ENCODE measurements at regions not wholly inside any gene's neighbourhood (a gene's known extent, or its start where the extent isn't known, plus 50 kb on each side); places are given as distances from the start of the nearest gene placed in this dataset.

- intact Hi-C loops (cut with micrococcal nuclease), result no loop called here
- Histone ChIP-seq H3K4me3 (ENCODE audit: low read length in 2 of 2) (no peak overlapping the region), H3K27ac (ENCODE audit: low read depth, low read length) (no peak overlapping the region), H3K9me3 (ENCODE audit: control insufficient read depth in 1 of 2, low read length in 2 of 2) (no peaks in the 10 kb centered on the region), H3K4me1 (ENCODE audit: insufficient read depth, low read length) (no peaks in the 10 kb centered on the region), H3K36me3 (ENCODE audit: insufficient read depth, low read length) (no peaks in the 10 kb centered on the region), H3K27me3 (ENCODE audit: insufficient read depth, low read length) (no peaks in the 10 kb centered on the region)
- CTCF ChIA-PET (ENCODE audit: partially characterized antibody), result no interaction called here
- Mint-ChIP-seq H3K27ac (no peak overlapping the region), H3K36me3 (no peaks in the 10 kb centered on the region), H3K9me3 (no peaks in the 10 kb centered on the region), H3K4me1 (no peaks in the 10 kb centered on the region), H3K4me3 (no peak overlapping the region), H3K27me3 (peaks cover 1 to 2% of the 10 kb centered on the region in 2 donors)
- DNase-seq, result no peak
- POLR2A ChIA-PET (ENCODE audit: partially characterized antibody), result no interaction called here
Observed at GRCh38 chr9:111258875-111259271, 71.2 kb downstream of the OR2K2 start.

DNA sequence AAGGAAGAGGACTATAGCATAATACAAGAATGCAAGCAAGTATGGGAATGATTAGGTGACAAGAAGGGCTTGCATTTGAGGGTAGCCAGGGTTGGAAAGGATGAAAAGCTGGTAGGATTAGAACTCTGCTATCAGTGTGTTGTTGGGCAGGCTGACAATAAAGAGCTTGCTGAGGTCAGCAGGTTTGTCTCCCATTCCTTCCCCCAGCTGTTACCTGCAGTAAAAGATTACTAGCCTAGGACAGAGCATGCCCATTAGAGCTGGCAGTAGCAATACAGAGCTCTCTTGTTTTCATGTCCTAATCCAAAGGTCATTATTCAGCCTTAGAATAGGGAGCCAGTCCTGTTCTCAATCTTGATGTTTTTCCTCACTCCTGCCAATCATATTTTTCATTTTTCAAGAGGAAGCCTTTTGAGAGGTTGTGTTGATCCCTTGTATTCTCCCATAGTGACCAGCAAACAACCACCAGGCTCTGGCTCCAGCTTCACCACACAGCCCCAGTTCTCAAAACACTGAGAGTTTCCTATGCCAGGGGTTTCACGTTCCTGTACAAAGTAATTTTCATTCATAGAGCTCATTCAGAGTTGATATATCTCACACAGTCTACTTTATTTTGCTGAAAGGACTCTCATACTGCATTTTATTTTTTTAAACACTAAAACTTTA is 71.7 kb downstream of the OR2K2 start:
- Mint-ChIP-seq H3K4me1 (no peaks in the 10 kb centered on the region), H3K36me3 (no peaks in the 10 kb centered on the region), H3K9me3 (no peaks in the 10 kb centered on the region), H3K27me3 (peaks cover 1 to 2% of the 10 kb centered on the region in 2 donors), H3K27ac (no peak overlapping the region), H3K4me3 (no peak overlapping the region)
- no peaks in the 10 kb centered on the region for H3K9me3 ChIP-seq (ENCODE audit: control insufficient read depth in 1 of 2, low read length in 2 of 2)
- intact Hi-C loops (cut with micrococcal nuclease), result no loop called here
- DNase-seq, result no peak
- no peak overlapping the region for H3K27ac ChIP-seq (ENCODE audit: low read depth, low read length)
- POLR2A ChIA-PET (ENCODE audit: partially characterized antibody), result no interaction called here
- H3K4me1 ChIP-seq (ENCODE audit: insufficient read depth, low read length), result no peaks in the 10 kb centered on the region
- CTCF ChIA-PET (ENCODE audit: partially characterized antibody), result no interaction called here
- H3K4me3 ChIP-seq (ENCODE audit: low read length in 2 of 2), result no peak overlapping the region
- H3K27me3 ChIP-seq (ENCODE audit: insufficient read depth, low read length), result no peaks in the 10 kb centered on the region
- H3K36me3 ChIP-seq (ENCODE audit: insufficient read depth, low read length), result no peaks in the 10 kb centered on the region

DNA sequence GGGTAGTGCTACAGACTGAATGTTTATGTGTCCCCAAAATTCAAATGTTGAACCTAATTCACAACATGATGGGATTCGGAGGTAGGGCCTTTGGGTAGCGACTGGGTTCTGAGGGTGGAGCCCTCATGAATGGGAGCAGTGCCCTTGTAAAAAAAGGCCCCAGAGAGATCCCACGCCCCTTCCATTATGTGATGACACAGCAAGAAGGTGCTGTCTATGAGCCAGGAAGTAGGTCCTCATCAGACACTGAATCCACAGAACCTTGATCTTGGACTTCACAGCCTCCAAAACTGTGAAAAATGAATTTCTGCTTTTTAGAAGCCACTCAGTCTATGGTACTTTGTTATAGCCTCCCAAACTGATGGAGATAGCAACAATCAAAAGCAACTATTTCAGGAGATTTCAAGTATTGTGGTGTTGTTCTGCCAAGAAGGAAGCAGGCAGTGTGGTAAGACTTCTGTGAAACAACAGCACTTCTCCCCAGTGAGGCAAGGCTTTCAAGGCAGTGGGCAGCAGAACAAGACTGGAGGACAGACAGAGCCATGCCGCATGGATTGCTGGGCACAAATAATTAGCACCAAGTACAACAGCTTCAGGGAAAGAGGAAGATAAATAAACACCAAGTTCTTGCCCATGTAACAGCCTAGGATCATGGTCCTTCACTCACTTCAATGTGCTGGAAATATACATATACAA is 76.1 kb downstream of the OR2K2 start:
- H3K4me3 Mint-ChIP-seq, result no peak overlapping the region

GRCh38 chr9:111250875-111251842 is 78.9 kb downstream of the OR2K2 start:
- H3K9me3 Mint-ChIP-seq, result peaks cover 0 to 1% (median 0%) of the 10 kb centered on the region in 8 donors
- Histone ChIP-seq H3K27me3 (ENCODE audit: insufficient read depth, low read length) (no peaks in the 10 kb centered on the region), H3K27ac (ENCODE audit: low read depth, low read length) (no peak overlapping the region), H3K9me3 (ENCODE audit: control insufficient read depth in 1 of 2, low read length in 2 of 2) (no peaks in the 10 kb centered on the region), H3K4me3 (ENCODE audit: low read length in 2 of 2) (no peak overlapping the region), H3K4me1 (ENCODE audit: insufficient read depth, low read length) (no peaks in the 10 kb centered on the region), H3K36me3 (ENCODE audit: insufficient read depth, low read length) (no peaks in the 10 kb centered on the region)
- no peak overlapping the region for H3K4me3 Mint-ChIP-seq
- ChIA-PET POLR2A (ENCODE audit: partially characterized antibody) (no interaction called here), CTCF (ENCODE audit: partially characterized antibody) (no interaction called here)
- no peaks in the 10 kb centered on the region for H3K27me3 Mint-ChIP-seq
- DNase-seq, result no peak
- no peaks in the 10 kb centered on the region for H3K4me1 Mint-ChIP-seq
- H3K27ac Mint-ChIP-seq, result no peak overlapping the region
- intact Hi-C loops (cut with micrococcal nuclease), result no loop called here
- H3K36me3 Mint-ChIP-seq, result no peaks in the 10 kb centered on the region

More for the DNA sequence above, 76.1 kb downstream of the OR2K2 start:
- Histone ChIP-seq H3K9me3 (ENCODE audit: control insufficient read depth in 1 of 2, low read length in 2 of 2) (no peaks in the 10 kb centered on the region), H3K4me1 (ENCODE audit: insufficient read depth, low read length) (no peaks in the 10 kb centered on the region), H3K36me3 (ENCODE audit: insufficient read depth, low read length) (no peaks in the 10 kb centered on the region), H3K27ac (ENCODE audit: low read depth, low read length) (no peak overlapping the region), H3K4me3 (ENCODE audit: low read length in 2 of 2) (no peak overlapping the region), H3K27me3 (ENCODE audit: insufficient read depth, low read length) (no peaks in the 10 kb centered on the region)
- H3K27ac Mint-ChIP-seq, result no peak overlapping the region
- peaks cover 0 to 2% of the 10 kb centered on the region in 2 donors for H3K27me3 Mint-ChIP-seq
- ChIA-PET CTCF (ENCODE audit: partially characterized antibody) (no interaction called here), POLR2A (ENCODE audit: partially characterized antibody) (no interaction called here)
- no peaks in the 10 kb centered on the region for H3K36me3 Mint-ChIP-seq
- H3K9me3 Mint-ChIP-seq, result peaks cover 0 to 1% (median 0%) of the 10 kb centered on the region in 8 donors
- intact Hi-C loops (cut with micrococcal nuclease), result no loop called here
- no peak for DNase-seq
- no peaks in the 10 kb centered on the region for H3K4me1 Mint-ChIP-seq

GRCh38 chr9:111237447-111237846 is 92.6 kb downstream of the OR2K2 start:
- DNase-seq, result no peak
- Mint-ChIP-seq H3K36me3 (no peaks in the 10 kb centered on the region), H3K27me3 (peaks cover 0 to 2% of the 10 kb centered on the region in 2 donors), H3K9me3 (peaks cover 0 to 2% (median 0%) of the 10 kb centered on the region in 8 donors), H3K4me1 (no peaks in the 10 kb centered on the region), H3K4me3 (no peak overlapping the region), H3K27ac (no peak overlapping the region)
- no peaks in the 10 kb centered on the region for H3K27me3 ChIP-seq (ENCODE audit: insufficient read depth, low read length)
- H3K27ac ChIP-seq (ENCODE audit: low read depth, low read length), result no peak overlapping the region
- no peaks in the 10 kb centered on the region for H3K36me3 ChIP-seq (ENCODE audit: insufficient read depth, low read length)
- ChIA-PET CTCF (ENCODE audit: partially characterized antibody) (no interaction called here), POLR2A (ENCODE audit: partially characterized antibody) (no interaction called here)
- intact Hi-C loops (cut with micrococcal nuclease), result no loop called here
- H3K9me3 ChIP-seq (ENCODE audit: control insufficient read depth in 1 of 2, low read length in 2 of 2), result no peaks in the 10 kb centered on the region
- no peak overlapping the region for H3K4me3 ChIP-seq (ENCODE audit: low read length in 2 of 2)
- no peaks in the 10 kb centered on the region for H3K4me1 ChIP-seq (ENCODE audit: insufficient read depth, low read length)

- H3K4me3 ChIP-seq (ENCODE audit: low read length in 2 of 2), result no peak overlapping the region
- peaks cover 0 to 2% of the 10 kb centered on the region in 2 donors for H3K27me3 Mint-ChIP-seq
- CTCF ChIA-PET (ENCODE audit: partially characterized antibody), result no interaction called here
- DNase-seq, result no peak
- H3K27me3 ChIP-seq (ENCODE audit: insufficient read depth, low read length), result no peaks in the 10 kb centered on the region
- no peak overlapping the region for H3K27ac Mint-ChIP-seq
- H3K4me1 ChIP-seq (ENCODE audit: insufficient read depth, low read length), result no peaks in the 10 kb centered on the region
- no peaks in the 10 kb centered on the region for H3K9me3 ChIP-seq (ENCODE audit: control insufficient read depth in 1 of 2, low read length in 2 of 2)
- H3K4me3 Mint-ChIP-seq, result no peak overlapping the region
- H3K36me3 Mint-ChIP-seq, result no peaks in the 10 kb centered on the region
- H3K4me1 Mint-ChIP-seq, result no peaks in the 10 kb centered on the region
- no peak overlapping the region for H3K27ac ChIP-seq (ENCODE audit: low read depth, low read length)
- intact Hi-C loops (cut with micrococcal nuclease), result no loop called here
- no peaks in the 10 kb centered on the region for H3K9me3 Mint-ChIP-seq
- no peaks in the 10 kb centered on the region for H3K36me3 ChIP-seq (ENCODE audit: insufficient read depth, low read length)
- POLR2A ChIA-PET (ENCODE audit: partially characterized antibody), result no interaction called here
Observed at GRCh38 chr9:111236332-111236731, 93.7 kb downstream of the OR2K2 start.

DNA sequence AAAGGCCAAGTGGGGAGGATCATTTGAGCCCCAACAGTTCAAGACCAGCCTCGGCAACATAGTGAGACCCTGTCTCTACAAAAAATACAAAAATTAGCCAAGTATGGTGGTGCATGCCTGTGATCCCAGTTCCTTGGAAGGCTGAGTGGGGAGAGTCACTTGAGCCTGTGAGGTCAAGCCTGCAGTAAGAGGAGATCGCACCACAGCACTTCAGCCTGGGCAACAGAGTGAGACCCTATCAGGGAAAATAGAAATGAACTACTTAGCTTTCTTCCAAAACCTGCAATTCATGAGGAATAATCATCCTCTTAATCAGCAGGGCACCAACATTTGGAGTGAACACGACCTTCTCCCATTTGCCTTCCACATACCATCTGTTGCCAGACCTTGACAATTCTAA is 96.1 kb downstream of the OR2K2 start:
- POLR2A ChIA-PET (ENCODE audit: partially characterized antibody), result no interaction called here

More for the DNA sequence above, 96.1 kb downstream of the OR2K2 start:
- peak overlapping the region in 1 of 7 donors; percentile 22 for H3K27ac Mint-ChIP-seq
- H3K27me3 Mint-ChIP-seq, result peaks cover 0 to 2% of the 10 kb centered on the region in 2 donors
- H3K4me1 Mint-ChIP-seq, result no peaks in the 10 kb centered on the region
- H3K4me3 Mint-ChIP-seq, result no peak overlapping the region
- no peak overlapping the region for H3K27ac ChIP-seq (ENCODE audit: low read depth, low read length)
- H3K36me3 Mint-ChIP-seq, result no peaks in the 10 kb centered on the region
- intact Hi-C loops (cut with micrococcal nuclease), result no loop called here
- H3K27me3 ChIP-seq (ENCODE audit: insufficient read depth, low read length), result no peaks in the 10 kb centered on the region
- H3K36me3 ChIP-seq (ENCODE audit: insufficient read depth, low read length), result no peaks in the 10 kb centered on the region
- CTCF ChIA-PET (ENCODE audit: partially characterized antibody), result no interaction called here
- H3K9me3 Mint-ChIP-seq, result no peaks in the 10 kb centered on the region
- no peak for DNase-seq
- H3K4me3 ChIP-seq (ENCODE audit: low read length in 2 of 2), result no peak overlapping the region
- no peaks in the 10 kb centered on the region for H3K4me1 ChIP-seq (ENCODE audit: insufficient read depth, low read length)
- H3K9me3 ChIP-seq (ENCODE audit: control insufficient read depth in 1 of 2, low read length in 2 of 2), result no peaks in the 10 kb centered on the region
